Spleen (tissue), 7 donors: ENCODE measurements at regions not wholly inside any gene's neighbourhood (a gene's known extent, or its start where the extent isn't known, plus 50 kb on each side); places are given as distances from the start of the nearest gene placed in this dataset.

Source experiments
- POLR2A ChIP-seq, 3 donors: fragments of 450-650 bp; IDR thresholded peaks; one replicate each; pipeline ENCODE4 v1.5.1; 2017; ENCODE audit warnings: antibody characterized with exemption in 3 of 3, mild to moderate bottlenecking in 1 of 3
- POLR2AphosphoS5 ChIP-seq, 3 donors: sonication (generic); formaldehyde crosslinking; IDR thresholded peaks; one replicate each; pipeline ENCODE4 v1.5.1; 2017; ENCODE audit warnings: antibody characterized with exemption in 3 of 3
- TF ChIP-seq, protein P1 (sequence below), 11 experiments: fragments of 200-600 bp in 7 of 11; fragments of 450-650 bp in 4 of 11; sonication (generic) in 4 of 11; IDR thresholded peaks in 8 of 11; conservative IDR thresholded peaks in 3 of 11; 1 replicate in 7 of 11; 2 replicates in 4 of 11; pipeline versions ENCODE4 v1.4.0 to v1.8.0; 2016 to 2021; ENCODE audit warnings: antibody characterized with exemption in 11 of 11, inconsistent platforms in 4 of 11, mild to moderate bottlenecking in 1 of 11
- donor health status: DM: no; HTN: no; CAD: no; lungs with moderate emphysema.
- donor health status: DM: no; HTN: no; CAD: no.
- donor health status: DM: no; HTN: no; CAD: no.

DNA sequence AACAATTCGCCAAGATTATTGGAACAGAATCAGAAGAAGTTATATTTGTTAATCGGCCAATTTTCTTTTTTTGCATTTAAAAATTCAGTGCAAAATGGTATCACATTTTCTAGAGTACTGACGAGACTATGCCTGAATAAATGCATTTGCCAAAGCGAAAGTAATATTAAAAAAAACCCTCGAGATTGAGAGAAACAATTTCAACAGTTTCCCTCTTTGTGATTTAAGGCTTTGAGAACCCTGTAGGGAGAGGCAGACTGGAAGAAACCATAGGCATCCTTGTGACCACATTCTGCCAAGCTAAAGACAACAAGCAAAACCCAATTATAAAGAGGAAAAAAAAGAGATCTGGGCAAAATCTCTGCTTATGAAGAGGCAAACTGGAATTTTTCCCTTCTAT lies 218.1 kb upstream of the GK2 start:
- TF ChIP-seq, protein P1, sequence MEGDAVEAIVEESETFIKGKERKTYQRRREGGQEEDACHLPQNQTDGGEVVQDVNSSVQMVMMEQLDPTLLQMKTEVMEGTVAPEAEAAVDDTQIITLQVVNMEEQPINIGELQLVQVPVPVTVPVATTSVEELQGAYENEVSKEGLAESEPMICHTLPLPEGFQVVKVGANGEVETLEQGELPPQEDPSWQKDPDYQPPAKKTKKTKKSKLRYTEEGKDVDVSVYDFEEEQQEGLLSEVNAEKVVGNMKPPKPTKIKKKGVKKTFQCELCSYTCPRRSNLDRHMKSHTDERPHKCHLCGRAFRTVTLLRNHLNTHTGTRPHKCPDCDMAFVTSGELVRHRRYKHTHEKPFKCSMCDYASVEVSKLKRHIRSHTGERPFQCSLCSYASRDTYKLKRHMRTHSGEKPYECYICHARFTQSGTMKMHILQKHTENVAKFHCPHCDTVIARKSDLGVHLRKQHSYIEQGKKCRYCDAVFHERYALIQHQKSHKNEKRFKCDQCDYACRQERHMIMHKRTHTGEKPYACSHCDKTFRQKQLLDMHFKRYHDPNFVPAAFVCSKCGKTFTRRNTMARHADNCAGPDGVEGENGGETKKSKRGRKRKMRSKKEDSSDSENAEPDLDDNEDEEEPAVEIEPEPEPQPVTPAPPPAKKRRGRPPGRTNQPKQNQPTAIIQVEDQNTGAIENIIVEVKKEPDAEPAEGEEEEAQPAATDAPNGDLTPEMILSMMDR (IDR thresholded peaks at IDR 0.05 in 8 of 11, conservative IDR thresholded peaks at IDR 0.05 in 3 of 11): no peak
- TF ChIP-seq POLR2AphosphoS5 (IDR thresholded peaks at IDR 0.05) (no peak), POLR2A (IDR thresholded peaks at IDR 0.05) (no peak)
